AG04450 (cell line): ENCODE measurements at regions not wholly inside any gene's neighbourhood (a gene's known extent, or its start where the extent isn't known, plus 50 kb on each side); places are given as distances from the start of the nearest gene placed in this dataset.
"Not testable (repeated sequence)": the region's sequence is repeated elsewhere in the genome, so short reads cannot be mapped to it uniquely, and the experiment has no call there.

Experiments
- CTCF ChIA-PET: fragments of 300-600, 350-600 bp; formaldehyde crosslinking; extraction: SDS; loops from one replicate; lab custom pipeline; 2022; ENCODE audit warnings: antibody characterized with exemption, inconsistent platforms; lab: Charles Lee
- POLR2A ChIA-PET: fragments of 350-600 bp; formaldehyde crosslinking; extraction: SDS; loops from one replicate; lab custom pipeline; 2021; ENCODE audit warnings: antibody characterized with exemption, inconsistent platforms; lab: Yijun Ruan, JAX
- DNase-seq: peaks from one replicate; pipeline ENCODE4 v3.0.0-alpha.2; 2011; ENCODE audit warnings: low read depth, low spot score
- H3K27ac ChIP-seq: one replicate; pipeline ENCODE4 v1.5.1; 2012; ENCODE audit warnings: low read depth, low read length, control low read depth
- H3K27me3 ChIP-seq: one replicate; pipeline ENCODE4 v1.6.0; 2012; ENCODE audit warnings: low read length; ENCODE audit not compliant: control insufficient read depth, insufficient read depth
- H3K4me3 ChIP-seq: 2 replicates; pipeline ENCODE4 v1.5.1; 2011; ENCODE audit warnings: mild to moderate bottlenecking, low read depth, low read length, control low read depth
- H3K9me3 ChIP-seq: 2 replicates; pipeline ENCODE4 v1.5.1; 2012; ENCODE audit warnings: low read length; ENCODE audit not compliant: control insufficient read depth, insufficient read depth
- TF ChIP-seq, protein P1 (sequence below): IDR thresholded peaks from 2 replicates; pipeline ENCODE4 v1.5.1; 2011; ENCODE audit warnings: low read depth, low read length, control low read depth, inconsistent platforms

GRCh38 chr11:134958336-134958640, 546.2 kb upstream of the B3GAT1 start:
- TF ChIP-seq, protein P1, sequence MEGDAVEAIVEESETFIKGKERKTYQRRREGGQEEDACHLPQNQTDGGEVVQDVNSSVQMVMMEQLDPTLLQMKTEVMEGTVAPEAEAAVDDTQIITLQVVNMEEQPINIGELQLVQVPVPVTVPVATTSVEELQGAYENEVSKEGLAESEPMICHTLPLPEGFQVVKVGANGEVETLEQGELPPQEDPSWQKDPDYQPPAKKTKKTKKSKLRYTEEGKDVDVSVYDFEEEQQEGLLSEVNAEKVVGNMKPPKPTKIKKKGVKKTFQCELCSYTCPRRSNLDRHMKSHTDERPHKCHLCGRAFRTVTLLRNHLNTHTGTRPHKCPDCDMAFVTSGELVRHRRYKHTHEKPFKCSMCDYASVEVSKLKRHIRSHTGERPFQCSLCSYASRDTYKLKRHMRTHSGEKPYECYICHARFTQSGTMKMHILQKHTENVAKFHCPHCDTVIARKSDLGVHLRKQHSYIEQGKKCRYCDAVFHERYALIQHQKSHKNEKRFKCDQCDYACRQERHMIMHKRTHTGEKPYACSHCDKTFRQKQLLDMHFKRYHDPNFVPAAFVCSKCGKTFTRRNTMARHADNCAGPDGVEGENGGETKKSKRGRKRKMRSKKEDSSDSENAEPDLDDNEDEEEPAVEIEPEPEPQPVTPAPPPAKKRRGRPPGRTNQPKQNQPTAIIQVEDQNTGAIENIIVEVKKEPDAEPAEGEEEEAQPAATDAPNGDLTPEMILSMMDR, result no peak
- CTCF ChIA-PET, result interaction anchor here (1.0 kb wide), 1 partner anchor 89 kb away, joined by 4 read pairs; no protein-coding TSS in a partner anchor
- DNase-seq, result no peak

DNA sequence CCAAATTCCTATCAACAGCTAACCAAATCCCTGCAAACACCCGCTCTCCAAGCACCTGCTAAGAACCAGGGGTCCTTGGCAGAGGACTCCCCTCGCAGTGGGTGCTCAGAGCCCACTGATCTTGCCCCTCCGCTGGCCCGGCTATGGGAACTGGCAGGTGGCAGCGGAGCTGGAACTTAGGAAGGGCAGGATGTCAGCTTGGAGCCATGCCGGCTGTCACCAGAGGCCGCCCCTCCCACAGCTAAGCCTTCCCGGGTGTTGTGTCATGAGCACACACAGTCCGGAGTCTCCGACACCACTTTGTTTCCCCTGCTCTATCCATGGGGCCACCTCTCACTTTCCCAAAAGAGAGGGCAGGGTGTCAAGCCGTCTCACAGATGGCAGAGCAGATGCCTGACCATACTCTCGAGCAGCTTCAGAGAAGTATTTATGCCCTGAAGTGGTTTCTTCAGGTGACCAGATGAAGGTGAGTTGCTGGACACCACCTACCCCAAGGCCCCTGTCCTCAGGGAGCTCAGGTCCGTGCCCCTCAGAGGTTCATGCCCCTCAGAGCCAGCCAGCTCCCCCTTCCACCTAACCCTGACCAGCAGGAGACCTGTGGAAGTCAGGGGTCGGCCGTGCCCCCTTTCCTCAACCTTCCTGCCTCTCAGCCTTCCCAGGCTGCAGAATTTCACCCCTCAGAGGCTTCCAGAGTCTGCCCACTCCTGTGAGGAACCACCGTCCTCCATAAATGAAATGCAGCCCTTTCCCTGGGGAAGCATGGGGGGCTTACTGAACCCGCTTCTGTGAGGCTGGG, 545.7 kb upstream of the B3GAT1 start:
- no peak for DNase-seq
- TF ChIP-seq, protein P1, result no peak

More at GRCh38 chr11:134958336-134958640, 546.2 kb upstream of the B3GAT1 start:
- Histone ChIP-seq H3K27me3 (no peaks in the 10 kb centered on the region), H3K9me3 (peaks cover 7% of the 10 kb centered on the region; the same call in 1 of the 2 replicates), H3K4me3 (no peak overlapping the region), H3K27ac (no peak overlapping the region)
- POLR2A ChIA-PET, result no interaction called here

GRCh38 chr11:134956450-134957210, 544.6 kb upstream of the B3GAT1 start:
- Histone ChIP-seq H3K4me3 (no peak overlapping the region), H3K27ac (no peak overlapping the region), H3K9me3 (peaks cover 4% of the 10 kb centered on the region; the same call in 1 of the 2 replicates), H3K27me3 (no peaks in the 10 kb centered on the region)
- TF ChIP-seq, protein P1, result no peak
- POLR2A ChIA-PET, result no interaction called here
- no peak for DNase-seq
- CTCF ChIA-PET, result no interaction called here

More for the DNA sequence above, 545.7 kb upstream of the B3GAT1 start:
- ChIA-PET CTCF (no interaction called here), POLR2A (no interaction called here)
- Histone ChIP-seq H3K9me3 (peaks cover 7% of the 10 kb centered on the region; the same call in 1 of the 2 replicates), H3K4me3 (no peak overlapping the region), H3K27me3 (no peaks in the 10 kb centered on the region), H3K27ac (no peak overlapping the region)

- POLR2A ChIA-PET, H3K9me3 ChIP-seq, H3K27ac ChIP-seq, CTCF ChIA-PET, H3K27me3 ChIP-seq, DNase-seq, H3K4me3 ChIP-seq: not testable (repeated sequence)
Observed at GRCh38 chr11:134955970-134956369, 543.9 kb upstream of the B3GAT1 start.

GRCh38 chr11:134955281-134955680, 543.2 kb upstream of the B3GAT1 start:
- Histone ChIP-seq H3K27me3 (no peaks in the 10 kb centered on the region), H3K27ac (no peak overlapping the region), H3K9me3 (no peaks in the 10 kb centered on the region; the same call in 1 of the 2 replicates), H3K4me3 (no peak overlapping the region)
- TF ChIP-seq, protein P1, result no peak
- POLR2A ChIA-PET, result no interaction called here
- no peak for DNase-seq
- CTCF ChIA-PET, result no interaction called here

DNA sequence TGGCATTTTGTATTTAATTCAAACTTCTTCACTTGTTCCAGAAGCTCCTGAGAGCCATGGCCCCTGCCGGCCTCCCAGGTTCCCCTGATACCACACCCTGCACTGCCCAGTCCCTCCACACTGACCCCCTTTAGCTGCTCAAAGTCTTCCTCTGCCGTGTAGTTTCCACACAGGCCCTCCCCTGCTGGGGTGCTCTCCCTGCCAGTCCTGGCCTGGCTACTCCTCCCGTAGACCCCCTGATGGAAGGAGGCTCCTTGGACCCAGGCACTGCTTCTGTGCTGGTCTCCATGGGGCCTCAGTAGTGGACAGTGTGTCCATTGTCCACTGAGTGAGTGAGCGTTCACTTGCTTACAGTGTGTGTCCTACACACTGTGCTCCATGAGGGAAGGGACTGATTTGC, 542.4 kb upstream of the B3GAT1 start:
- DNase-seq, POLR2A ChIA-PET, H3K9me3 ChIP-seq, H3K4me3 ChIP-seq, H3K27me3 ChIP-seq, H3K27ac ChIP-seq, CTCF ChIA-PET: not testable (repeated sequence)

DNA sequence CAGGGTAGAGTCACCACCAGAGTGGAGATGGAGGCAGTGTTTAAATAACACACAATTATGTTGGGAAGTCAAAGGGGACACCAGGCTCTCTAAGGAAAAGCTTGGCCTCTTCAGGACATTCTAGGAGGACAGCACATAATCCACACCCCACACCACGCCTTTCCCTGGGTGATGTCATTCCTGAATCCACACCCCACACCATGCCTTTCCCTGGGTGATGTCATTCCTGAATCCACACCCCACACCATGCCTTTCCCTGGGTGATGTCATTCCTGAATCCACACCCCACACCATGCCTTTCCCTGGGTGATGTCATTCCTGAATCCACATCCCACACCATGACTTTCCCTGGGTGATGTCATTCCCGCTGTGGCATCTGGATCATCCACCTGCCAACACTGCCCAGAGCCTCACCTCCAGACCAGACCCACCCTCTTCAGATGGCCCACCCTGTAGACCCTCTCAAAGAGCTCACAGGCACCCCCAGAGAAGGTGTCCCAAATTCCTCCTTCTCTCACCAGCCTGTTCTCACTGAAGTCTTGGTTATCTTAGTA, 541.5 kb upstream of the B3GAT1 start:
- H3K27me3 ChIP-seq, H3K27ac ChIP-seq, POLR2A ChIA-PET, H3K9me3 ChIP-seq, DNase-seq, H3K4me3 ChIP-seq: not testable (repeated sequence)
- CTCF ChIA-PET, result interaction anchor here (0.6 kb wide), 1 partner anchor 748 kb away, joined by 5 read pairs; no protein-coding TSS in a partner anchor
